Neural progenitor cell (in vitro differentiated cells): ENCODE measurements at regions not wholly inside any gene's neighbourhood (a gene's known extent, or its start where the extent isn't known, plus 50 kb on each side); places are given as distances from the start of the nearest gene placed in this dataset.

Experiments used
- DNase-seq: peaks from one replicate; pipeline ENCODE4 v3.0.0-alpha.2; 2016; ENCODE audit warnings: low spot score
- H2AFZ ChIP-seq: fragments of 200-600 bp; sonication (generic); replicated peaks from 2 replicates; pipeline ENCODE4 v1.6.1; 2016; ENCODE audit warnings: antibody characterized with exemption
- H3F3A ChIP-seq: fragments of 200-600 bp; sonication (generic); 2 replicates; pipeline ENCODE4 v1.6.1; 2016; ENCODE audit warnings: antibody characterized with exemption, low read depth
- H3K27ac ChIP-seq: fragments of 200-600 bp; sonication (generic); 2 replicates; pipeline ENCODE4 v1.5.1; 2016; ENCODE audit warnings: mild to moderate bottlenecking
- H3K27me3 ChIP-seq: fragments of 200-600 bp; sonication (generic); 2 replicates; pipeline ENCODE4 v1.6.1; 2016; ENCODE audit warnings: mild to moderate bottlenecking, moderate library complexity
- H3K36me3 ChIP-seq: fragments of 200-600 bp; sonication (generic); 2 replicates; pipeline ENCODE4 v1.5.1; 2016
- H3K4me1 ChIP-seq: fragments of 200-600 bp; sonication (generic); 2 replicates; pipeline ENCODE4 v1.6.1; 2016; ENCODE audit warnings: mixed run types
- H3K4me2 ChIP-seq: fragments of 200-600 bp; sonication (generic); 2 replicates; pipeline ENCODE4 v1.6.1; 2016
- H3K4me3 ChIP-seq: fragments of 200-600 bp; sonication (generic); 2 replicates; pipeline ENCODE4 v1.5.1; 2016
- H3K79me2 ChIP-seq: fragments of 200-600 bp; sonication (generic); 2 replicates; pipeline ENCODE4 v1.6.1; 2016; ENCODE audit warnings: low read depth
- H3K9ac ChIP-seq: fragments of 200-600 bp; sonication (generic); 2 replicates; pipeline ENCODE4 v1.6.1; 2016
- H3K9me3 ChIP-seq: fragments of 200-600 bp; sonication (generic); 2 replicates; pipeline ENCODE4 v1.5.1; 2016; ENCODE audit warnings: low read depth
- H4K20me1 ChIP-seq: fragments of 200-600 bp; sonication (generic); 2 replicates; pipeline ENCODE4 v1.6.1; 2016; ENCODE audit warnings: low read depth
- H3K27ac Mint-ChIP-seq: 3 replicates; pipeline ENCODE4 v1.8.0; 2021; ENCODE audit warnings: mixed read lengths
- H3K27me3 Mint-ChIP-seq: 2 replicates; pipeline ENCODE4 v1.8.0; 2022; ENCODE audit warnings: low read depth, mild to moderate bottlenecking, inconsistent platforms, moderate library complexity, mixed read lengths; ENCODE audit not compliant: insufficient read depth
- H3K36me3 Mint-ChIP-seq: 3 replicates; pipeline ENCODE4 v1.8.0; 2021; ENCODE audit warnings: mixed read lengths
- H3K4me1 Mint-ChIP-seq: 3 replicates; pipeline ENCODE4 v1.8.0; 2021; ENCODE audit warnings: mixed read lengths
- H3K4me3 Mint-ChIP-seq: 3 replicates; pipeline ENCODE4 v1.8.0; 2021; ENCODE audit warnings: mild to moderate bottlenecking, moderate library complexity, mixed read lengths
- H3K9me3 Mint-ChIP-seq: 3 replicates; pipeline ENCODE4 v1.8.0; 2020; ENCODE audit warnings: mixed read lengths
- CTCF ChIP-seq: fragments of 200-600 bp; sonication (generic); IDR thresholded peaks from 2 replicates; pipeline ENCODE4 v1.5.1; 2017; ENCODE audit warnings: antibody characterized with exemption, mild to moderate bottlenecking
- EZH2 ChIP-seq: fragments of 200-600 bp; sonication (generic); IDR thresholded peaks from 2 replicates; pipeline ENCODE4 v1.6.1; 2017; ENCODE audit warnings: antibody characterized with exemption, mild to moderate bottlenecking, moderate library complexity
- EZH2phosphoT487 ChIP-seq: fragments of 200-600 bp; sonication (generic); IDR thresholded peaks from 2 replicates; pipeline ENCODE4 v1.6.1; 2017; ENCODE audit warnings: antibody characterized with exemption

GRCh38 chr18:53784253-53784652, 440.2 kb downstream of the MBD2 start:
- no peaks in the 10 kb centered on the region for H3K9me3 Mint-ChIP-seq
- DNase-seq: no peak
- H3K27ac Mint-ChIP-seq: no peak overlapping the region
- Histone ChIP-seq H3K9me3 (no peaks in the 10 kb centered on the region), H2AFZ (no peak overlapping the region), H3K36me3 (no peaks in the 10 kb centered on the region), H3K27me3 (no peaks in the 10 kb centered on the region), H3K79me2 (no peaks in the 10 kb centered on the region), H3K27ac (no peak overlapping the region), H3K4me3 (no peak overlapping the region), H3K4me1 (no peaks in the 10 kb centered on the region), H4K20me1 (no peaks in the 10 kb centered on the region), H3F3A (no peaks in the 10 kb centered on the region), H3K4me2 (no peak overlapping the region), H3K9ac (no peak overlapping the region)
- no peaks in the 10 kb centered on the region for H3K4me1 Mint-ChIP-seq
- H3K4me3 Mint-ChIP-seq: no peak overlapping the region
- no peaks in the 10 kb centered on the region for H3K27me3 Mint-ChIP-seq
- no peaks in the 10 kb centered on the region for H3K36me3 Mint-ChIP-seq
- no peak for TF ChIP-seq EZH2phosphoT487
- no peak for TF ChIP-seq CTCF
- TF ChIP-seq EZH2: no peak

GRCh38 chr18:53780666-53781065, 443.8 kb downstream of the MBD2 start:
- Mint-ChIP-seq H3K9me3 (peaks cover 5% of the 10 kb centered on the region), H3K4me1 (no peaks in the 10 kb centered on the region), H3K36me3 (no peaks in the 10 kb centered on the region), H3K4me3 (no peak overlapping the region), H3K27me3 (no peaks in the 10 kb centered on the region), H3K27ac (no peak overlapping the region)
- H3K9ac ChIP-seq: no peak overlapping the region
- no peaks in the 10 kb centered on the region for H3F3A ChIP-seq
- H3K36me3 ChIP-seq: no peaks in the 10 kb centered on the region
- no peaks in the 10 kb centered on the region for H4K20me1 ChIP-seq
- H3K79me2 ChIP-seq: no peaks in the 10 kb centered on the region
- TF ChIP-seq EZH2 (no peak), EZH2phosphoT487 (no peak), CTCF (no peak)
- H2AFZ ChIP-seq: no peak overlapping the region
- no peaks in the 10 kb centered on the region for H3K9me3 ChIP-seq
- no peak for DNase-seq
- no peak overlapping the region for H3K4me3 ChIP-seq
- H3K4me2 ChIP-seq: no peak overlapping the region
- H3K27ac ChIP-seq: no peak overlapping the region
- H3K27me3 ChIP-seq: no peaks in the 10 kb centered on the region
- H3K4me1 ChIP-seq: no peaks in the 10 kb centered on the region

- Mint-ChIP-seq H3K36me3 (no peaks in the 10 kb centered on the region), H3K9me3 (peaks cover 20% of the 10 kb centered on the region), H3K27ac (no peak overlapping the region), H3K4me3 (no peak overlapping the region), H3K27me3 (no peaks in the 10 kb centered on the region), H3K4me1 (no peaks in the 10 kb centered on the region)
- H4K20me1 ChIP-seq: no peaks in the 10 kb centered on the region
- H3K9ac ChIP-seq: no peak overlapping the region
- no peak for TF ChIP-seq CTCF
- TF ChIP-seq EZH2phosphoT487: no peak
- TF ChIP-seq EZH2: no peak
- H3K4me1 ChIP-seq: no peaks in the 10 kb centered on the region
- H3F3A ChIP-seq: no peaks in the 10 kb centered on the region
- H3K27ac ChIP-seq: no peak overlapping the region
- H3K36me3 ChIP-seq: no peaks in the 10 kb centered on the region
- H3K9me3 ChIP-seq: no peaks in the 10 kb centered on the region
- no peaks in the 10 kb centered on the region for H3K79me2 ChIP-seq
- no peak for DNase-seq
- no peak overlapping the region for H3K4me3 ChIP-seq
- no peak overlapping the region for H2AFZ ChIP-seq
- no peak overlapping the region for H3K4me2 ChIP-seq
- no peaks in the 10 kb centered on the region for H3K27me3 ChIP-seq
Observed at GRCh38 chr18:53772293-53772692, 452.2 kb downstream of the MBD2 start.

- Mint-ChIP-seq H3K27me3 (no peaks in the 10 kb centered on the region), H3K4me1 (no peaks in the 10 kb centered on the region), H3K4me3 (no peak overlapping the region), H3K9me3 (peaks cover 23% of the 10 kb centered on the region), H3K27ac (no peak overlapping the region), H3K36me3 (no peaks in the 10 kb centered on the region)
- H4K20me1 ChIP-seq: no peaks in the 10 kb centered on the region
- H3K4me2 ChIP-seq: no peak overlapping the region
- H3K4me3 ChIP-seq: no peak overlapping the region
- H3K4me1 ChIP-seq: no peaks in the 10 kb centered on the region
- no peaks in the 10 kb centered on the region for H3K36me3 ChIP-seq
- H3K9ac ChIP-seq: no peak overlapping the region
- no peaks in the 10 kb centered on the region for H3K27me3 ChIP-seq
- TF ChIP-seq CTCF: no peak
- no peaks in the 10 kb centered on the region for H3K79me2 ChIP-seq
- no peaks in the 10 kb centered on the region for H3K9me3 ChIP-seq
- no peaks in the 10 kb centered on the region for H3F3A ChIP-seq
- H3K27ac ChIP-seq: no peak overlapping the region
- DNase-seq: no peak
- H2AFZ ChIP-seq: no peak overlapping the region
Observed at GRCh38 chr18:53771664-53772063, 452.8 kb downstream of the MBD2 start.
